Activated naive CD4-positive, alpha-beta T cell treated with anti-CD3 and anti-CD28 coated beads, Interleukin-2, amount 50 U/mL, for 72 hours (primary cell): ENCODE measurements at regions not wholly inside any gene's neighbourhood (a gene's known extent, or its start where the extent isn't known, plus 50 kb on each side); places are given as distances from the start of the nearest gene placed in this dataset.

ENCODE experiments used
- ATAC-seq, 2 donors: fragments of 150-1000 bp; cut with Tn5 transposase; 2 replicates each; pipeline ENCODE4 v1.10.0; 2021; ENCODE audit warnings: mild to moderate bottlenecking in 2 of 2, moderate library complexity in 2 of 2
- DNase-seq, 2 donors: peaks; one replicate each; pipeline ENCODE4 v3.0.0; 2021 to 2022; ENCODE audit warnings: low spot score in 2 of 2
- H3K27ac Mint-ChIP-seq, 2 donors: one replicate each; pipeline ENCODE4 v1.8.0; 2022; ENCODE audit warnings: mild to moderate bottlenecking in 2 of 2, mixed read lengths in 2 of 2
- H3K36me3 Mint-ChIP-seq, 2 donors: one replicate each; pipeline ENCODE4 v1.8.0; 2022; ENCODE audit warnings: mixed read lengths in 2 of 2
- H3K9me3 Mint-ChIP-seq, 2 donors: one replicate each; pipeline ENCODE4 v1.8.0; 2022; ENCODE audit warnings: mixed read lengths in 2 of 2

- peaks cover 0 to 4% of the 10 kb centered on the region in 2 donors for H3K36me3 Mint-ChIP-seq
- no peak for DNase-seq
- H3K9me3 Mint-ChIP-seq, result peaks cover 5 to 7% of the 10 kb centered on the region in 2 donors
- no peak overlapping the region for H3K27ac Mint-ChIP-seq
- no peak for ATAC-seq
These were observed 175.1 kb upstream of the ERBB4 start for GRCh38 chr2:212713681-212714080.

GRCh38 chr2:212712991-212713390, 174.4 kb upstream of the ERBB4 start:
- Mint-ChIP-seq H3K9me3 (peaks cover 5 to 6% of the 10 kb centered on the region in 2 donors), H3K27ac (no peak overlapping the region), H3K36me3 (peaks cover 0 to 4% of the 10 kb centered on the region in 2 donors)
- ATAC-seq, result no peak
- DNase-seq, result no peak

DNA sequence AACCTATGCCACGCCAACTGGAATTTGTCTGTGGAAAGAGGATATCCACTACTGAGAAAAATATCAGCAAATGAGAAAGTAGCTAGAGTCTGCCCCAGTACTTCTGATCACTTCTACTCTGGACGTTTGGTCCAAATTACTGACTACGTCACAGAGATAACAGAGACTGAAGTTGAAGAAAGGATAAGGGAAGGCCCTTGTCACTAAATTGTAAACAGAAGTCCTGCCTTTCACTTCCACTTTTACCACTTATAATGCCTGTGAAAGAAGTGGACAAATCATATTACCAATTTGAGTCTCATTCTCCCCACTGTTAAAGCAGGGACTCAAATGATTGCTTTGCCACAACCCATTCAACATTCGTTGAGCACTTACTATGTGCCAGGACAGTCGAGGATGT, 173.9 kb upstream of the ERBB4 start:
- DNase-seq, result no peak
- Mint-ChIP-seq H3K9me3 (peaks cover under 1% of the 10 kb centered on the region in 2 donors), H3K36me3 (no peaks in the 10 kb centered on the region), H3K27ac (no peak overlapping the region)
- no peak for ATAC-seq

DNA sequence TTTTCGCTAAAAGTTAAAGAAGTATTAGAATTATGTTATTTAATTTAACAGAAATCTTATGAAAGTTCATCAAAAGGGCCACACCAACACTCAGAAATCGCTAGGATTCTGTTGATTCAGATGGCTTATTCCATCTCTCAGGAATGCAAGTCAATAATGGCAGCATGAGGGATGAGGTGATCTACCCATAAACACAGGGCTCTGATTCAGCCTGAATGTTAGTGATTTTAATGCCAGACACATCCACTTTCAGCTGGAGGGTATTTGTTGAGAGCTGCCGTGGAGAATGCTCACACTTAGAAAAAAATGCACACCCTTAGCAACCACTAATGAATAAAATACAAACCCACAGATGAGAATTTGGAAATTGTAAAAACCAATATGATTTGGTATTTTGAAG, 173.3 kb upstream of the ERBB4 start:
- DNase-seq, result no peak
- H3K9me3 Mint-ChIP-seq, result no peaks in the 10 kb centered on the region
- ATAC-seq, result no peak

DNA sequence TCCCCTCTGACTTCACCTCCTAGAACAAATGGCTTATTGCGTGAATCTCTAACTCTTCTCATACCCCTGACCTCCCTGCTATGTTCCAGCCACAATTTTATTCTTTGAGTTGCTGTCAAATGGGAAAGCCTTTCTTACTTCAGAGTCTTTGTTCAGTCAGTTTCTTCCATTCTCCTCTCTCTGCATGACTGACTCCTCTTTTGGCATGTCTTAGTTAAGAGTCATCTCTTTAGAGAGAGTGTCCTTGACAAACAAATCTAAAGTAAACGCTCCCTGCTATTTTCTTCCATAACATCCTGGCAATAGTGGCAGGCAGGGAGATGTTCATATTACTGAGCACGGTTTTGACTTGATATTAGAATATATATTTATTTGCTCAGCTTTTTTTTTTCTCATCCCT, 170.7 kb upstream of the ERBB4 start:
- Mint-ChIP-seq H3K36me3 (no peaks in the 10 kb centered on the region), H3K27ac (no peak overlapping the region), H3K9me3 (no peaks in the 10 kb centered on the region)
- no peak for ATAC-seq
- no peak for DNase-seq

More for the DNA sequence above, 173.3 kb upstream of the ERBB4 start:
- Mint-ChIP-seq H3K36me3 (no peaks in the 10 kb centered on the region), H3K27ac (no peak overlapping the region)

DNA sequence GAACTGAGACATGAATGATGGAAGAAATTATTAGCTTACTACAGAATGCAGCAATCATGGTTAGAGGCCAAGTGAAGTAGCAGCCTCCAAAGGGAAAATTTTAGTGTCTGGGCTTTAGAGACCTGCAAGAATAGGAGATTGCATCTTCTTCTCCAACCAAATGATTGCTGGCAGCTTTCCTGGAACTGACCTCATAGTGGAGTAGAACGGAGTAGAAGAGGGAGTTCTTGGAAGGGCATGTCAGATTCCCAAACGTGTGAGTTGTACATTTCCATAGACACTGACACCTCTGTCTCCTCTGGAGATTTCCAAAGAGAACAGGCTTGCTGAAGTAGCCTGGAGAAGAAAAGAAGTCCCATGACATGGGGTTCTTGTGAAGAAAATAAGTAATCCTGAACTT, 169.8 kb upstream of the ERBB4 start:
- Mint-ChIP-seq H3K9me3 (no peaks in the 10 kb centered on the region), H3K36me3 (no peaks in the 10 kb centered on the region), H3K27ac (no peak overlapping the region)
- DNase-seq (no peak), ATAC-seq (no peak)

DNA sequence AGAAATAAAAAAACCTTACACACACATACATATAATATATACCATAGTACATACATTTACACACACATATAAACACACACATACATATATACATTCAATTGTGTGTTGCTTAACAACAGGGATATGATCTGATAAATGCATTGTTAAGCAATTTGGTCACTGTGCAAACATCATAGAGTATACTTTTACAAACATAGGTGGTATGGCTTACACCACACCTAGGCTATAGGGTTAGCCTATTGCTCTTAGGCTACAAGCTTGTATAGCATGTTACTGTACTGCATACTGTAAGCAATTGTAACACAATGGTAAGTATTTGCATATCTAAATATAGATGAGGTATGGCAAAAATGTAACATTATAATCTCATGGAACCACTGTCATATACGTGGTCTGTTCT, 156.8 kb upstream of the ERBB4 start:
- H3K27ac Mint-ChIP-seq, result no peak overlapping the region
- no peak for ATAC-seq
- no peak for DNase-seq
- no peaks in the 10 kb centered on the region for H3K36me3 Mint-ChIP-seq
- peaks cover 0 to under 1% of the 10 kb centered on the region in 2 donors for H3K9me3 Mint-ChIP-seq

- H3K27ac Mint-ChIP-seq, result no peak overlapping the region
- no peak for ATAC-seq
These were observed 155.8 kb upstream of the ERBB4 start for GRCh38 chr2:212694398-212694797.

DNA sequence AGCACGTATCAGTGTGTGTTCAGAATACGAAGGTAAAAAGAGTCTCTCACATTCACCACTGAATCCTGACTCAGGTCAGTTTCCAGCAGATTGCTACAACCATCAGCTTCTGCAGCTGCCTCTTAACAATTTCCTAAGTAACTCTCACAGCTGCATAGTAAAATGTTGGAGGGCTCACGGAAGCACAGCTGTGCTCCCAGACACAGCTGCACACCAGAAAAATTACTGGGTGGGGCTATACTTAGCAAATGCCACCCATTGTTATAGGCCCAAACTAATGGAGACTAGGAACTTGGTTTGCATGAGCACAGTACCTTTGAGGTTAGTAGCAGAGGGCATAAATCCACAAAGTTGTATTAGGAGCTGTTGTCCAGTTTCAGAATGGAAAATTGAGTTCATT, 153.9 kb upstream of the ERBB4 start:
- H3K36me3 Mint-ChIP-seq, result no peaks in the 10 kb centered on the region
- ATAC-seq, result no peak

More at GRCh38 chr2:212694398-212694797, 155.8 kb upstream of the ERBB4 start:
- DNase-seq, result no peak
- no peaks in the 10 kb centered on the region for H3K36me3 Mint-ChIP-seq
- H3K9me3 Mint-ChIP-seq, result no peaks in the 10 kb centered on the region

GRCh38 chr2:212686285-212686895, 147.8 kb upstream of the ERBB4 start:
- DNase-seq (peak in 1 of 2 donors; percentile 50), ATAC-seq (no peak)
- Mint-ChIP-seq H3K36me3 (no peaks in the 10 kb centered on the region), H3K27ac (no peak overlapping the region), H3K9me3 (no peaks in the 10 kb centered on the region)

More for the DNA sequence above, 153.9 kb upstream of the ERBB4 start:
- H3K9me3 Mint-ChIP-seq, result no peaks in the 10 kb centered on the region
- no peak for DNase-seq
- no peak overlapping the region for H3K27ac Mint-ChIP-seq

- Mint-ChIP-seq H3K36me3 (no peaks in the 10 kb centered on the region), H3K9me3 (no peaks in the 10 kb centered on the region), H3K27ac (no peak overlapping the region)
- no peak for ATAC-seq
- no peak for DNase-seq
These were observed 144.9 kb upstream of the ERBB4 start for GRCh38 chr2:212683346-212684097.

- ATAC-seq, result no peak
- no peaks in the 10 kb centered on the region for H3K9me3 Mint-ChIP-seq
- H3K36me3 Mint-ChIP-seq, result no peaks in the 10 kb centered on the region
- no peak for DNase-seq
- no peak overlapping the region for H3K27ac Mint-ChIP-seq
These were observed 144.3 kb upstream of the ERBB4 start for GRCh38 chr2:212682937-212683336.

DNA sequence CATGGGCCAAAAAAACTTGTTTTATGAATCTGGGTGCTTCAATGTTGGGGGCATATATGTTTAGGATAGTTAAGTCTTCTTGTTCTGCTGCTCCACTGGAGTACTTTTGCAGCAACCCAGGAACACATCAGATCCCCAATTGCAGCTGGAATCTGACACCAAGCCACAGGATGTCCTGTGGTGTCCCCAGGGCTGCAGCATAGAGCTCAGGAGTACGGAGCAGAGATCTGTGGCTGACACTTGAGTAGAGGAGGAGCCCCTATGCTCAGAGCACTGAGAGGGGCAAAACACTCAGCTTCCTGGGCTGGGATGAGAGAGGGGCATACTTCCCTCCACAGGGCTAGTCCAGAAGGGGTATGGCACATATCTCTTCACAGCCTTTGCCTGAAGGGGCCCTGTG, 138.9 kb upstream of the ERBB4 start:
- Mint-ChIP-seq H3K27ac (no peak overlapping the region), H3K36me3 (no peaks in the 10 kb centered on the region), H3K9me3 (peaks cover 0 to 10% of the 10 kb centered on the region in 2 donors)
- no peak for ATAC-seq
- no peak for DNase-seq

DNA sequence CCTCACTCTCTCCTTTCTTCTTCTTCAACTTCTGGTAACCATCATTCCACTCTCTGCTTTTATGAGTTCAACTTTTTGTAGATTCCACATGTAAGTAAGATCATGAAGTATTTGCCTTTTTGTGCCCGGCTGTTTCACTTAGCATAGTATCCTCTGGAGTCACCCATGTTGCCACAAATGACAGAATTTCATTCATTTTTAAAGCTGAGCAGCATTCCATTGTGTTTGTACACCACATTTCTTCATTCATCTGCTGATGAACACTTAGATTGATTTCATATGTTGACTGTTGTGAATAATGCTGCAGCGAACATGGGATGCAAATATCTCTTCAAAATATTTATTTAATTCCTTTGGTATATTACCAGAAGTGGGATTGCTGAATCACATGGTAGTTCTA, 133.6 kb upstream of the ERBB4 start:
- H3K36me3 Mint-ChIP-seq, result no peaks in the 10 kb centered on the region
- peaks cover 0 to 6% of the 10 kb centered on the region in 2 donors for H3K9me3 Mint-ChIP-seq
- ATAC-seq (no peak), DNase-seq (no peak)
- H3K27ac Mint-ChIP-seq, result no peak overlapping the region

- ATAC-seq (no peak), DNase-seq (no peak)
- peaks cover 0 to 3% of the 10 kb centered on the region in 2 donors for H3K9me3 Mint-ChIP-seq
These were observed 131.2 kb upstream of the ERBB4 start for GRCh38 chr2:212669761-212670160.

DNA sequence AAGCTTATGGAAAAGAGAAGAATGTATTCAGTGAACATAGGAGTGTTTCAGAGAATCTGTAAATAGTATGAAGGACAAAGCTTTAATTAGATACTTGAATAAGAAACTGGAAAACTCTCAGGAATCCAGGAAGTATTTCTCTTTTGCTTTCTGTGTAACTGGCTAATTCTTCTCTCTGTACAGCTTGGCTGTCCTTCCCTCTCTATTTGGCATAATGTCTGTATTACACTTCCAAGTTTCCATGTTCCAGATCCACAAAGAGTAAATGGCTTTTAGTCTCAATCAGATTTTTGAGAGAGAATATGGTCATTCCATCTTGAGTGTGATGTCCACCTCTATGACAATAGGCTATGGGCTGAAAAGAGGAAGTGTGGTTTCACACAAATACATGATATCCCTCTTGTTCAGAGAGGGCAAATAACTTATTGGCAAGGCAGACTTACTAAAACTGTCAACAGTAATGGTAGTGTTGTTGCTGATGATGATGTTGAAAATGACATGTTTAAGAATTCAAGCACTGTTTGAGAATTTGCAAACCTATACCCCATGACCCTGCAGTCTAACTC, 129.2 kb upstream of the ERBB4 start:
- Mint-ChIP-seq H3K36me3 (no peaks in the 10 kb centered on the region), H3K9me3 (no peaks in the 10 kb centered on the region), H3K27ac (no peak overlapping the region)
- ATAC-seq (no peak), DNase-seq (no peak)

More at GRCh38 chr2:212669761-212670160, 131.2 kb upstream of the ERBB4 start:
- Mint-ChIP-seq H3K36me3 (no peaks in the 10 kb centered on the region), H3K27ac (no peak overlapping the region)

DNA sequence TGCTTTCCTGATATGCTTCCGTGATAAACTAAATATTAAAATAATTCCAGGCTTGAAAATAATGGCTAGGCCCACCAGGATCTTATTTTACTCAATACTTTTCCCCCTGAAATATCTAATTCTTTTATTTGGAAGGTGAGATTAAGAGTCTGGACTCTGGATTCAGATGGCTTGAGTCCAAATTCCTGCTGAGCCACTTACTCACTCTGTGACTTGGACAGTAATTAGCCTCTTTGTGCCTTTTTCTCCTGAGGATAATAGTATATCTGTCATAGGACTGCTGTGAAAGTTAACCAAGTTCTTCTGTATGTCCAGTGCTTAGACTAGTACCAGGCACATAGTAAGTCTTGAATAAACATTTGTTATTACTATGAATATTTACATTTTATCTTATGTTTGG, 127.3 kb upstream of the ERBB4 start:
- Mint-ChIP-seq H3K36me3 (no peaks in the 10 kb centered on the region), H3K9me3 (no peaks in the 10 kb centered on the region), H3K27ac (no peak overlapping the region)
- DNase-seq (no peak), ATAC-seq (no peak)

- DNase-seq (no peak), ATAC-seq (no peak)
- H3K27ac Mint-ChIP-seq, result no peak overlapping the region
- H3K9me3 Mint-ChIP-seq, result peaks cover 5 to 21% of the 10 kb centered on the region in 2 donors
- H3K36me3 Mint-ChIP-seq, result peaks cover 0 to 6% of the 10 kb centered on the region in 2 donors
These were observed 120.8 kb upstream of the ERBB4 start for GRCh38 chr2:212659441-212659840.
